Heart left ventricle (tissue), 13 donors: ENCODE measurements at regions not wholly inside any gene's neighbourhood (a gene's known extent, or its start where the extent isn't known, plus 50 kb on each side); places are given as distances from the start of the nearest gene placed in this dataset.

ENCODE experiments used
- CTCF ChIP-seq, 12 donors: fragments of 200-600 bp; sonication (generic) in 4 of 12; IDR thresholded peaks; one replicate each; pipeline versions ENCODE4 v1.5.0 to v1.8.0; 2018 to 2022; ENCODE audit warnings: antibody characterized with exemption in 12 of 12, mild to moderate bottlenecking in 5 of 12
- POLR2A ChIP-seq, 2 donors: fragments of 450-650 bp; IDR thresholded peaks; one replicate each; pipeline ENCODE4 v1.6.1; 2017; ENCODE audit warnings: antibody characterized with exemption in 2 of 2, mild to moderate bottlenecking in 2 of 2, moderate library complexity in 2 of 2
- donor health status: ischemic (EF 13 %, LVEDD 7.1; RV severe dilation, severe dysfunction).
- donor health status: DM: no; HTN: yes; CAD: no.
- donor health status: DM: no; HTN: no; CAD: no.
- donor health status: ischemic (EF 25% LVEDD 6.9; RV normal size, moderate dysfunction).
- donor health status: ischemic (EF 25% LVEDD 5.7; RV mildly dilated, moderate dysfunction).
- donor health status: ischemic (EF 35%, LVEDD 5.7; RV mildly dilated, moderate dysfunction).
- donor health status: nonischemic (EF 11% LVEDD 7.7; RV severe dilation, severe dysfunction).
- donor health status: DM: yes; HTN: yes; CAD: no.
- donor health status: PGD.
- donor health status: ischemic (EF 29% LVEDD 5.4; RV normal size, mild dysfunction).
- donor health status: nonischemic (EF 23%, LVEDD 6.1; RV moderate dilation, normal function).

- TF ChIP-seq POLR2A (IDR thresholded peaks at IDR 0.05) (no peak), CTCF (IDR thresholded peaks at IDR 0.05) (no peak)
These were observed 512.7 kb downstream of the SHQ1 start for GRCh38 chr3:72335458-72336095.
